Transverse colon (tissue), 4 donors: ENCODE measurements at regions not wholly inside any gene's neighbourhood (a gene's known extent, or its start where the extent isn't known, plus 50 kb on each side); places are given as distances from the start of the nearest gene placed in this dataset.

Experiments used
- DNase-seq: peaks from one replicate; pipeline ENCODE4 v3.0.0-alpha.2; 2019
- H3K27ac ChIP-seq, 4 donors: fragments of 200-600 bp; sonication (generic); 2 replicates each; pipeline ENCODE4 v1.5.1; 2016 to 2018; ENCODE audit warnings: inconsistent platforms in 4 of 4
- H3K27me3 ChIP-seq: fragments of 200-600 bp; sonication (generic); 2 replicates; pipeline ENCODE4 v1.5.1; 2017; ENCODE audit warnings: inconsistent platforms
- H3K36me3 ChIP-seq, 4 donors: fragments of 200-600 bp; sonication (generic); 2 replicates each; pipeline ENCODE4 v1.5.1; 2017 to 2019; ENCODE audit warnings: inconsistent platforms in 4 of 4
- H3K4me1 ChIP-seq, 4 donors: fragments of 200-600 bp; sonication (generic); 2 replicates each; pipeline ENCODE4 v1.5.1; 2017 to 2020; ENCODE audit warnings: inconsistent platforms in 4 of 4
- H3K4me3 ChIP-seq, 4 donors: fragments of 200-600 bp; sonication (generic); 1 replicate in 1 of 4; 2 replicates in 3 of 4; pipeline versions ENCODE4 v1.5.1 to v1.6.1; 2017 to 2019; ENCODE audit warnings: inconsistent platforms in 4 of 4
- H3K9me3 ChIP-seq, 2 donors: fragments of 200-600 bp; sonication (generic); 2 replicates each; pipeline ENCODE4 v1.5.1; 2017 to 2019; ENCODE audit warnings: inconsistent platforms in 2 of 2
- EP300 ChIP-seq: sonication (generic); formaldehyde crosslinking; IDR thresholded peaks from one replicate; pipeline ENCODE4 v1.6.1; 2017; ENCODE audit warnings: antibody characterized with exemption, low read depth
- POLR2A ChIP-seq: fragments of 450-650 bp; IDR thresholded peaks from one replicate; pipeline ENCODE4 v1.6.1; 2016; ENCODE audit warnings: antibody characterized with exemption, mild to moderate bottlenecking, moderate library complexity
- POLR2AphosphoS5 ChIP-seq, 3 donors: sonication (generic); formaldehyde crosslinking; IDR thresholded peaks; one replicate each; pipeline ENCODE4 v1.6.1; 2016; ENCODE audit warnings: antibody characterized with exemption in 3 of 3
- WGBS, 2 donors: methylation state at CpG; one replicate each; pipeline ENCODE4 v1.1.5; 2018; ENCODE audit warnings: low coverage in 1 of 2; 5-methylcytosine and 5-hydroxymethylcytosine counted together
- in situ Hi-C, 4 donors: fragments of 200-750 bp; cut with MboI; loops; one replicate each; pipeline versions ENCODE4 v1.15.0 to v1.15.1; 2017; ENCODE audit warnings: low sequenced_read_pairs in 3 of 4, low pct_ligation_motif_present in 1 of 4, low pct_unique_long_range_greater_than_20kb in 1 of 4
- intact Hi-C: fragments of 100-400 bp; cut with DNase I; formaldehyde crosslinking; loops from one replicate; pipeline ENCODE4 v1.15.1; 2023; ENCODE audit warnings: low total_unique reads
- TF ChIP-seq, protein P1 (sequence below), 5 experiments: fragments of 200-600 bp in 3 of 5; fragments of 450-650 bp in 2 of 5; sonication (generic) in 3 of 5; IDR thresholded peaks; 1 replicate in 2 of 5; 2 replicates in 3 of 5; pipeline ENCODE4 v1.5.1; 2016 to 2017; ENCODE audit warnings: antibody characterized with exemption in 5 of 5, inconsistent platforms in 3 of 5, mild to moderate bottlenecking in 2 of 5, moderate library complexity in 1 of 5

DNA sequence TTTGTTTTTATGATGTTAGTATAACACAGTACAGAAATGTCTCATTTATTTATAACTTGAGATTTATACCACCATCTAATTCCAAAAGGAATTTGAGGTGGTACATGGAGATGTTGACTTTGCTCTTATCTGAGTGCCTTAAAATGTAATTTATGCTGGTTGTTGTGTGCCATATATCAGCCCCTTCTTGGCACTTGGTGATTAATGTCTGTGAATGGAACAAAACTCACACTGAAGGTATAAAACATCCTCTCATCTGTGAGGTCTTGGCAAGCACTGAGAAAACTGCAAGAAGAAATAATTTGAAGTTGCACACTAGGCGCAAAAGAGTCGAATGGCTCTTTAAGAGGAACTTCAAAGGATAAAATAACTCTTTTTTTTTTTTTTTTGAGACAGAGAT is 240.4 kb downstream of the B3GLCT start:
- Histone ChIP-seq H3K9me3 (no peaks in the 10 kb centered on the region), H3K4me3 (no peak overlapping the region), H3K27ac (no peak overlapping the region), H3K36me3 (no peaks in the 10 kb centered on the region), H3K27me3 (no peaks in the 10 kb centered on the region), H3K4me1 (no peaks in the 10 kb centered on the region)
- intact Hi-C loops: no loop called here
- in situ Hi-C loops: loop anchor here in 2 of 4 donors (25.0 kb wide), 1 partner anchor 297 kb away; the partner anchor contains the start of gene RXFP2 (in 2 of the 2)
- 58 to 71% methylated on average over 2 of the region's 2 CpGs for WGBS, 2 donors
- no peak for DNase-seq
- no peak for TF ChIP-seq POLR2A
- TF ChIP-seq EP300: no peak
- TF ChIP-seq POLR2AphosphoS5 (IDR thresholded peaks at IDR 0.05): no peak
- TF ChIP-seq, protein P1, sequence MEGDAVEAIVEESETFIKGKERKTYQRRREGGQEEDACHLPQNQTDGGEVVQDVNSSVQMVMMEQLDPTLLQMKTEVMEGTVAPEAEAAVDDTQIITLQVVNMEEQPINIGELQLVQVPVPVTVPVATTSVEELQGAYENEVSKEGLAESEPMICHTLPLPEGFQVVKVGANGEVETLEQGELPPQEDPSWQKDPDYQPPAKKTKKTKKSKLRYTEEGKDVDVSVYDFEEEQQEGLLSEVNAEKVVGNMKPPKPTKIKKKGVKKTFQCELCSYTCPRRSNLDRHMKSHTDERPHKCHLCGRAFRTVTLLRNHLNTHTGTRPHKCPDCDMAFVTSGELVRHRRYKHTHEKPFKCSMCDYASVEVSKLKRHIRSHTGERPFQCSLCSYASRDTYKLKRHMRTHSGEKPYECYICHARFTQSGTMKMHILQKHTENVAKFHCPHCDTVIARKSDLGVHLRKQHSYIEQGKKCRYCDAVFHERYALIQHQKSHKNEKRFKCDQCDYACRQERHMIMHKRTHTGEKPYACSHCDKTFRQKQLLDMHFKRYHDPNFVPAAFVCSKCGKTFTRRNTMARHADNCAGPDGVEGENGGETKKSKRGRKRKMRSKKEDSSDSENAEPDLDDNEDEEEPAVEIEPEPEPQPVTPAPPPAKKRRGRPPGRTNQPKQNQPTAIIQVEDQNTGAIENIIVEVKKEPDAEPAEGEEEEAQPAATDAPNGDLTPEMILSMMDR (IDR thresholded peaks at IDR 0.05): no peak

DNA sequence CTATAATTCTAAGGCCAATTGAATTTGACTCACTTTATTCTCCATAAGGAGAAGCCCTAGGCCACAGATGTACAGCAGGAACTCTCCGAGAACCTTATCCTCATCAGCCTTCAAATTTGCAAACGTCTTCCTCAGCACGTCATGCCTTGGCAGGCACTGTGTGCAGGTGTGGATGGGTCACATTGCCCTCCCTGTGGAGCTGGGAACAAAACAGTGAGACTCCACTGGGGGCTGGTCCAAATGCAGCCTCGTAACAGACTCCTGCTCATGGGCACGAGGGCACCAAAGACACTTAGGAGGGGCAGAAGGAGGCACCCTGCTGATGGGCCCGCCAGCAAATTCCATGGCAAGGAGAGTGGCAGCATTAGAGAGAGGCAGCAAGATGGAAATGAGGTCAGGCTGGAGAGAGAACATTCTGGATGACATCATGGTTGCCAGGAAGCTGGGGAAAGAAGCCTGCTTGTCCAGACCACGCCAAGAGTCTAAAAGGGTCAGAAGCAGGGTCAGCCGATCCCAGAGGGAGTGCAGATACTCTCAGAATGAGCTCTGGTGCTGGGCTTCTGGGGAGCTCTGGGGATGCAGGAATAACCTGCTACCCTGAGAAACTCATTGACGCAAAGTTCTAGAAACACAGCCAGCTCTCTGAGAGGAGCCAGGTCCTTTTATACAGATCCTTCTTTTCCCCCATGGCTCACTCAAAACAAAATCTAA is 242.2 kb downstream of the B3GLCT start:
- intact Hi-C loops (no loop called here), in situ Hi-C loops (loop anchor here in 2 of 4 donors (25.0 kb wide), 1 partner anchor 295 kb away; the partner anchor contains the start of gene RXFP2 (in 2 of the 2))
- no peak overlapping the region for H3K27ac ChIP-seq
- no peaks in the 10 kb centered on the region for H3K36me3 ChIP-seq
- no peaks in the 10 kb centered on the region for H3K9me3 ChIP-seq
- 77 to 83% methylated on average over 4 to 9 of the region's 9 CpGs for whole genome bisulfite sequencing, 2 donors
- DNase-seq: no peak
- H3K27me3 ChIP-seq: no peaks in the 10 kb centered on the region
- H3K4me3 ChIP-seq: no peak overlapping the region
- H3K4me1 ChIP-seq: no peaks in the 10 kb centered on the region
- TF ChIP-seq POLR2AphosphoS5 (IDR thresholded peaks at IDR 0.05) (no peak), POLR2A (no peak), EP300 (no peak)
- TF ChIP-seq, protein P1 (IDR thresholded peaks at IDR 0.05): no peak

DNA sequence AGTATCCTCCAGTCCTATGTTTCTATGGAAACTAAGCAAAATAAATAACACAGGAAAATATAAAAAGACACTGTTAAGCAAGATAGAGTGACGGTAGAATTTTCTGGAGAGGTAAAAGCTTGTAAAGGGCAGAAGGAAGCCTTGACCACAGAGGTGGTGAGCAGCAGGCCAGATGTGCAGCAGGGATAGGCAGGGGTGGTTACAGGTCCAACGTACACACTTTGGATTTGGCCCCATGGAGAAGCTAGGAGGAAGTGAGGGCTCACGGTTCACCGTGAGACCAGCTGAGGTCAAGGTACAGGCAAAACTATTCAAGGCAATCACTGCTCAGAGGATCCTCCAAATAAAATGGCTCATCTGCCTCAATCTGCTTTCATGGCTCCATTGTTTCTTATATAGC is 242.8 kb downstream of the B3GLCT start:
- Histone ChIP-seq H3K4me1 (no peaks in the 10 kb centered on the region), H3K36me3 (no peaks in the 10 kb centered on the region), H3K4me3 (no peak overlapping the region), H3K27me3 (no peaks in the 10 kb centered on the region), H3K9me3 (no peaks in the 10 kb centered on the region), H3K27ac (no peak overlapping the region)
- intact Hi-C loops (no loop called here), in situ Hi-C loops (loop anchor here in 2 of 4 donors (25.0 kb wide), 1 partner anchor 295 kb away; the partner anchor contains the start of gene RXFP2 (in 2 of the 2))
- TF ChIP-seq, protein P1 (IDR thresholded peaks at IDR 0.05): no peak
- no peak for TF ChIP-seq EP300
- no peak for TF ChIP-seq POLR2A
- TF ChIP-seq POLR2AphosphoS5 (IDR thresholded peaks at IDR 0.05): no peak
- no peak for DNase-seq
- 38 to 56% methylated on average over 3 to 4 of the region's 4 CpGs for WGBS, 2 donors

DNA sequence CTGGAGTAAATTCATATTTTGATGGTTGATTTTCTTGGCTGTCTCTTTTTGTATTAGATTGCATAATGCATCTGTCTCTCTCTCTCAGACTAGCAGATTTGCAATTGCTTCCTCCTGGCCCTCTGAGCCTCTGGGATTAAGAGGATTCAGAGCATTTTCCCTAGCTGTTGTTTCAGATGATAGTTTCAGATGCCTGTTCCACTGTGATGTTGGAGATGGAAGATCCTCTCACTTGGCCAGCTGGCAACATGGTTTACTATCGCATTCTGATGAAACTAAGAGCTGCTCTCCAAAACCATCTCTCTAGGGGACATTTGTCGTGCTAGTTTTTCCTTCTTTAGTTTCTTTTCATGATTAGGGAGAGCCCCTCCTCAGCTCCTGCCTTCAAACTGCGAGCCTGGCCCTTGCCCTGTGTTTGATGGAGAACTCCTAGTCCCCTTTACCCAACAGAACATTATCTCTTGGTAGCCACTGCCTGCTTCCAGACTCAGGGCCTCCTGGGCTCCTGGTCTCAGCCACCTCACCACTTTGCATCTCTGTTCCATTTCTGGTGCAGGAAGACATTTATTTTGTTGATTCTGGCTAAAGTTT is 244.6 kb downstream of the B3GLCT start:
- in situ Hi-C loops: loop anchor here in 2 of 4 donors (25.0 kb wide), 1 partner anchor 293 kb away; the partner anchor contains the start of gene RXFP2 (in 2 of the 2)
- 71 to 74% methylated on average over 1 to 3 of the region's 3 CpGs for WGBS, 2 donors
- Histone ChIP-seq H3K27me3 (no peaks in the 10 kb centered on the region), H3K27ac (no peak overlapping the region), H3K36me3 (no peaks in the 10 kb centered on the region), H3K4me1 (no peaks in the 10 kb centered on the region), H3K4me3 (no peak overlapping the region), H3K9me3 (no peaks in the 10 kb centered on the region)
- no peak for DNase-seq
- TF ChIP-seq EP300: no peak
- no peak for TF ChIP-seq POLR2A
- TF ChIP-seq, protein P1 (IDR thresholded peaks at IDR 0.05): no peak
- no peak for TF ChIP-seq POLR2AphosphoS5 (IDR thresholded peaks at IDR 0.05)
- intact Hi-C loops: no loop called here
